HepG2 (cell line): ENCODE measurements at regions not wholly inside any gene's neighbourhood (a gene's known extent, or its start where the extent isn't known, plus 50 kb on each side); places are given as distances from the start of the nearest gene placed in this dataset.

Experiments
- CAMTA2 ChIP-seq: sonication (generic); formaldehyde crosslinking; IDR thresholded peaks from 2 replicates; pipeline ENCODE4 v1.4.0; 2020; ENCODE audit warnings: mild to moderate bottlenecking, missing genetic modification reagents, borderline replicate concordance
- CC2D1A ChIP-seq: sonication (generic); formaldehyde crosslinking; IDR thresholded peaks from 2 replicates; pipeline ENCODE4 v1.8.1; 2023; ENCODE audit warnings: mild to moderate bottlenecking, missing genetic modification reagents
- CHD4 ChIP-seq: fragments of 200-600 bp; sonication (generic); IDR thresholded peaks from 2 replicates; pipeline ENCODE4 v1.7.0; 2017; ENCODE audit warnings: mild to moderate bottlenecking, low read length, borderline replicate concordance
- DMAP1 ChIP-seq: IDR thresholded peaks from 2 replicates; pipeline ENCODE4 v1.6.1; 2016
- EHMT2 ChIP-seq: fragments of 200-600 bp; sonication (generic); IDR thresholded peaks from 2 replicates; pipeline ENCODE4 v1.7.0; 2017; ENCODE audit warnings: antibody characterized with exemption, low read depth, low read length, borderline replicate concordance
- GATAD2A ChIP-seq: IDR thresholded peaks from 2 replicates; pipeline ENCODE4 v1.6.1; 2016
- HMGA1 ChIP-seq: sonication (generic); formaldehyde crosslinking; conservative IDR thresholded peaks from 2 replicates; pipeline ENCODE4 v1.4.0; 2020; ENCODE audit warnings: missing genetic modification reagents
- JUND ChIP-seq: sonication (generic); formaldehyde crosslinking; IDR thresholded peaks from 2 replicates; pipeline ENCODE4 v1.8.0; 2022; ENCODE audit warnings: mild to moderate bottlenecking, missing genetic modification reagents
- MAFF ChIP-seq: IDR thresholded peaks from 2 replicates; pipeline ENCODE4 v1.6.1; 2011; ENCODE audit warnings: low read depth, low read length, improper control_type of control experiment
- MED1 ChIP-seq: sonication (generic); formaldehyde crosslinking; IDR thresholded peaks from 2 replicates; pipeline ENCODE4 v1.4.0; 2020; ENCODE audit warnings: missing genetic modification reagents
- MIER2 ChIP-seq: IDR thresholded peaks from 2 replicates; pipeline ENCODE4 v1.6.1; 2016; ENCODE audit warnings: missing biosample characterization, missing genetic modification reagents
- MZF1 ChIP-seq: sonication (generic); formaldehyde crosslinking; IDR thresholded peaks from 2 replicates; pipeline ENCODE4 v1.8.1; 2023; ENCODE audit warnings: mild to moderate bottlenecking, missing genetic modification reagents, borderline replicate concordance
- NR2F1 ChIP-seq, 2 experiments: fragments of 450-650 bp in 1 of 2; formaldehyde crosslinking in 1 of 2; IDR thresholded peaks; 2 replicates each; pipeline versions ENCODE4 v1.5.0 to v1.6.1; 2016 to 2020; ENCODE audit warnings: mild to moderate bottlenecking in 1 of 2, missing compliant biosample characterization in 1 of 2, missing genetic modification reagents in 1 of 2, moderate library complexity in 1 of 2
- POLR2AphosphoS2 ChIP-seq: IDR thresholded peaks from 2 replicates; pipeline ENCODE4 v1.6.1; 2011; ENCODE audit warnings: low read depth, low read length, improper control_type of control experiment
- XBP1 ChIP-seq: sonication (generic); formaldehyde crosslinking; IDR thresholded peaks from 2 replicates; pipeline ENCODE4 v1.5.0; 2020; ENCODE audit warnings: missing genetic modification reagents
- ZBTB3 ChIP-seq: sonication (generic); formaldehyde crosslinking; IDR thresholded peaks from 2 replicates; pipeline ENCODE4 v1.4.0; 2020; ENCODE audit warnings: low read depth, mild to moderate bottlenecking, moderate library complexity, missing genetic modification reagents, borderline replicate concordance
- ZFP82 ChIP-seq: sonication (generic); formaldehyde crosslinking; IDR thresholded peaks from 2 replicates; pipeline ENCODE4 v1.5.1; 2020; ENCODE audit warnings: mild to moderate bottlenecking, missing genetic modification reagents, borderline replicate concordance
- ZNF10 ChIP-seq: sonication (generic); formaldehyde crosslinking; IDR thresholded peaks from 2 replicates; pipeline ENCODE4 v1.4.0; 2020; ENCODE audit warnings: mild to moderate bottlenecking, low read depth, missing genetic modification reagents, borderline replicate concordance
- ZNF138 ChIP-seq: sonication (generic); formaldehyde crosslinking; IDR thresholded peaks from 2 replicates; pipeline ENCODE4 v1.5.0; 2020; ENCODE audit warnings: mild to moderate bottlenecking, low read depth, missing genetic modification reagents
- ZNF546 ChIP-seq: sonication (generic); formaldehyde crosslinking; conservative IDR thresholded peaks from 2 replicates; pipeline ENCODE4 v1.8.1; 2023; ENCODE audit warnings: mild to moderate bottlenecking, missing genetic modification reagents
- ZNF577 ChIP-seq: sonication (generic); formaldehyde crosslinking; IDR thresholded peaks from 2 replicates; pipeline ENCODE4 v1.4.0; 2020; ENCODE audit warnings: mild to moderate bottlenecking, low read depth, missing genetic modification reagents, borderline replicate concordance
- ZNF674 ChIP-seq: sonication (generic); formaldehyde crosslinking; IDR thresholded peaks from 2 replicates; pipeline ENCODE4 v1.5.0; 2020; ENCODE audit warnings: low read depth, mild to moderate bottlenecking, missing genetic modification reagents
- ZNF724P ChIP-seq: sonication (generic); formaldehyde crosslinking; IDR thresholded peaks from 2 replicates; pipeline ENCODE4 v1.8.0; 2022; ENCODE audit warnings: missing genetic modification reagents, borderline replicate concordance
- ZNF75D ChIP-seq: sonication (generic); formaldehyde crosslinking; IDR thresholded peaks from 2 replicates; pipeline ENCODE4 v1.8.1; 2023; ENCODE audit warnings: missing genetic modification reagents, mild to moderate bottlenecking, borderline replicate concordance
- ZSCAN22 ChIP-seq: sonication (generic); formaldehyde crosslinking; IDR thresholded peaks from 2 replicates; pipeline ENCODE4 v1.4.0; 2020; ENCODE audit warnings: mild to moderate bottlenecking, missing genetic modification reagents
- TF ChIP-seq, protein P1 (sequence below): sonication (generic); formaldehyde crosslinking; IDR thresholded peaks from 2 replicates; pipeline ENCODE4 v1.4.0; 2020; ENCODE audit warnings: missing genetic modification reagents, mild to moderate bottlenecking, borderline replicate concordance
- TF ChIP-seq, protein P2 (sequence below), 2 experiments: fragments of 450-650 bp in 1 of 2; sonication (generic) in 1 of 2; formaldehyde crosslinking; IDR thresholded peaks; 2 replicates each; pipeline versions ENCODE4 v1.5.0 to v1.8.0; 2020 to 2022; ENCODE audit warnings: mild to moderate bottlenecking in 1 of 2, missing genetic modification reagents in 1 of 2

DNA sequence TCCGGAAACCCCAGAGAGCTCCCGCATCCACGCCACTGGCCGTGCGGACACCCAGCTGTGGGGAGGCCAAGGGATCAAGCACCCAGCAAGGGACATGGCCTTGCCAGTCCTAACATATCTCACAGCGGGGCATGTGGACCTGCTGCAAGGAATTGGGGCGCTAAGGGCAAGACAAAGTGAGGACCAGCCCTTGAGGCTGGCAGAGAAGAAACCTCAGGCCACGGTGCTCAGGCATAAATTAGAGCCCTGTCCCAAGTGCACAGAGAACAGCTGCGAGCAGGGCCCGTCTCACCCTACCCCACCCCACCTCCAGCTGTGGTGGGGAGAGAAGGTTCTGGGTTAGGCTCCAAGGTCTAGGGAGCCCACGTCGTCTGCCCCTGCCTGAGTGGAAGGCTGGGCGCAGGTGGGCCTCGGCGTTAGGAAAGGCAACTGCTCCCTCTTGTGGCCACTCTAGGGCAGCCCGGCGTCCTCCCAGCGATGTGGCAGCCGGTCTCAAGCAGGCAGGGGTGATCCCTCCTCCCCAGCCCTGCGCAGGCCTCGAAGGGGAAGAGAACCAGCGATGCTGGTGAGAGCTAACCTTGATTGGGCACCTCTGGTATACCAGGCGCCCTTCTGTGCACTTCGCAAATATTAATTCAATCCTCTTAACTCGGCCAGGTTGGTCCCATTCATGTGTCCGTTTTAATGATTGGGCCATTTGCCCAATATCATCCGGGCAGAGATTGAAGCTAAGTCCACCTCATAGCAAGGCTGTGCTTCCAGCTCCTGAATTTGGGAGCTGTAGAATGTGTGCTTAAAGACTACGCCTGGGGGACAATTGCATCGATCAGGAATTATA, 235.8 kb downstream of the NFATC2 start (continued):
- TF ChIP-seq ZNF138 (CRISPR knock-in tag), result no peak
- TF ChIP-seq ZSCAN22 (CRISPR knock-in tag), result no peak
- peak; percentile 63; the same call in 1 of the 2 replicates for TF ChIP-seq GATAD2A (CRISPR knock-in tag)
- TF ChIP-seq, protein P1, sequence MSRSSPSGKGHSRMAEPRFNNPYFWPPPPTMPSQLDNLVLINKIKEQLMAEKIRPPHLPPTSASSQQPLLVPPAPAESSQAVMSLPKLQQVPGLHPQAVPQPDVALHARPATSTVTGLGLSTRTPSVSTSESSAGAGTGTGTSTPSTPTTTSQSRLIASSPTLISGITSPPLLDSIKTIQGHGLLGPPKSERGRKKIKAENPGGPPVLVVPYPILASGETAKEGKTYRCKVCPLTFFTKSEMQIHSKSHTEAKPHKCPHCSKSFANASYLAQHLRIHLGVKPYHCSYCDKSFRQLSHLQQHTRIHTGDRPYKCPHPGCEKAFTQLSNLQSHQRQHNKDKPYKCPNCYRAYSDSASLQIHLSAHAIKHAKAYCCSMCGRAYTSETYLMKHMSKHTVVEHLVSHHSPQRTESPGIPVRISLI, result no peak
- peak; percentile 72; the same call in 1 of the 2 replicates for TF ChIP-seq ZNF546 (CRISPR knock-in tag)
- 0 out of 2 replicates have a peak, but pooled peaks have one; percentile 85 for TF ChIP-seq ZNF10 (CRISPR knock-in tag)
- no peak for TF ChIP-seq ZNF75D (CRISPR knock-in tag)
- no peak for TF ChIP-seq ZFP82 (CRISPR knock-in tag)
- no peak for TF ChIP-seq EHMT2
- TF ChIP-seq POLR2AphosphoS2, result no peak
- no peak for TF ChIP-seq HMGA1 (CRISPR knock-in tag)
- no peak for TF ChIP-seq MED1
- no peak for TF ChIP-seq CAMTA2 (CRISPR knock-in tag)
- TF ChIP-seq MAFF, result no peak
- no peak for TF ChIP-seq ZBTB3 (CRISPR knock-in tag)
- TF ChIP-seq MZF1, result peak; percentile 67; the same call in 1 of the 2 replicates
- no peak for TF ChIP-seq JUND (CRISPR knock-in tag)
- no peak for TF ChIP-seq CHD4
- TF ChIP-seq CC2D1A, result no peak
- no peak for TF ChIP-seq ZNF577 (CRISPR knock-in tag)
- TF ChIP-seq DMAP1, result no peak
- TF ChIP-seq ZNF724P (CRISPR knock-in tag), result no peak
- peak; percentile 23; the same call in 1 of the 2 replicates for TF ChIP-seq MIER2 (CRISPR knock-in tag)
- TF ChIP-seq, protein P2, sequence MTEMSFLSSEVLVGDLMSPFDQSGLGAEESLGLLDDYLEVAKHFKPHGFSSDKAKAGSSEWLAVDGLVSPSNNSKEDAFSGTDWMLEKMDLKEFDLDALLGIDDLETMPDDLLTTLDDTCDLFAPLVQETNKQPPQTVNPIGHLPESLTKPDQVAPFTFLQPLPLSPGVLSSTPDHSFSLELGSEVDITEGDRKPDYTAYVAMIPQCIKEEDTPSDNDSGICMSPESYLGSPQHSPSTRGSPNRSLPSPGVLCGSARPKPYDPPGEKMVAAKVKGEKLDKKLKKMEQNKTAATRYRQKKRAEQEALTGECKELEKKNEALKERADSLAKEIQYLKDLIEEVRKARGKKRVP (CRISPR knock-in tag; IDR thresholded peaks at IDR 0.05), result no peak
- no peak for TF ChIP-seq ZNF674 (CRISPR knock-in tag)
- TF ChIP-seq NR2F1 (CRISPR knock-in tag; IDR thresholded peaks at IDR 0.05), result no peak
- TF ChIP-seq XBP1, result no peak
